ENCODE measurements at regions not wholly inside any gene's neighbourhood (a gene's known extent, or its start where the extent isn't known, plus 50 kb on each side); places are given as distances from the start of the nearest gene placed in this dataset.

- intact Hi-C loops (cut with micrococcal nuclease; ENCODE audit: unreplicated experiment) = no loop called here
- Histone ChIP-seq H3K4me1 (replicated peaks; ENCODE audit: insufficient read depth) (no peaks in the 10 kb centered on the region), H4K20me1 (ENCODE audit: insufficient read depth) (no peaks in the 10 kb centered on the region), H3K79me2 (ENCODE audit: low read depth) (no peaks in the 10 kb centered on the region), H3K36me3 (ENCODE audit: low read depth) (no peaks in the 10 kb centered on the region), H3K9me3 (ENCODE audit: insufficient read depth, low read depth) (no peaks in the 10 kb centered on the region), H3K27ac (no peak overlapping the region), H3K4me2 (no peak overlapping the region), H3K4me3 (no peak overlapping the region), H3K27me3 (ENCODE audit: insufficient read depth, low read depth) (no peaks in the 10 kb centered on the region), H3F3A (ENCODE audit: insufficient read depth, low read depth) (no peaks in the 10 kb centered on the region), H2AFZ (no peak overlapping the region), H3K9me2 (ENCODE audit: insufficient read depth) (no peaks in the 10 kb centered on the region)
- ChIA-PET CTCF (no interaction called here), POLR2A (ENCODE audit: unreplicated experiment) (no interaction called here)
- DNase-seq = no peak
- TF ChIP-seq EZH2 (IDR thresholded peaks at IDR 0.05; ENCODE audit: low read depth) (no peak), CTCF (conservative IDR thresholded peaks at IDR 0.05) (no peak)
- BruUV-seq (replicated peaks) = no TSS peak
Observed at GRCh38 chr13:107088061-107088460, 520.1 kb upstream of the ARGLU1 start.

GRCh38 chr13:107079423-107080049 lies 511.6 kb upstream of the ARGLU1 start:
- no peaks in the 10 kb centered on the region for H4K20me1 ChIP-seq (ENCODE audit: insufficient read depth)
- H3K4me1 ChIP-seq (replicated peaks; ENCODE audit: insufficient read depth) = no peaks in the 10 kb centered on the region
- H3K27me3 ChIP-seq (ENCODE audit: insufficient read depth, low read depth) = no peaks in the 10 kb centered on the region
- CTCF ChIA-PET = no interaction called here
- no peaks in the 10 kb centered on the region for H3K36me3 ChIP-seq (ENCODE audit: low read depth)
- H3K9me3 ChIP-seq (ENCODE audit: insufficient read depth, low read depth) = no peaks in the 10 kb centered on the region
- H3K27ac ChIP-seq = no peak overlapping the region
- H3F3A ChIP-seq (ENCODE audit: insufficient read depth, low read depth) = no peaks in the 10 kb centered on the region
- no peaks in the 10 kb centered on the region for H3K79me2 ChIP-seq (ENCODE audit: low read depth)
- POLR2A ChIA-PET (ENCODE audit: unreplicated experiment) = no interaction called here
- H3K4me3 ChIP-seq = no peak overlapping the region
- intact Hi-C loops (cut with micrococcal nuclease; ENCODE audit: unreplicated experiment) = no loop called here
- TF ChIP-seq CTCF (conservative IDR thresholded peaks at IDR 0.05) = no peak
- no peak for TF ChIP-seq EZH2 (IDR thresholded peaks at IDR 0.05; ENCODE audit: low read depth)
- no peaks in the 10 kb centered on the region for H3K9me2 ChIP-seq (ENCODE audit: insufficient read depth)
- DNase-seq = no peak
- no peak overlapping the region for H3K4me2 ChIP-seq
- H2AFZ ChIP-seq = no peak overlapping the region
- BruUV-seq (replicated peaks) = no TSS peak

GRCh38 chr13:107078229-107078765 lies 510.4 kb upstream of the ARGLU1 start:
- Histone ChIP-seq H3K79me2 (ENCODE audit: low read depth) (no peaks in the 10 kb centered on the region), H3K4me2 (no peak overlapping the region), H3K27me3 (ENCODE audit: insufficient read depth, low read depth) (no peaks in the 10 kb centered on the region), H3K9me2 (ENCODE audit: insufficient read depth) (no peaks in the 10 kb centered on the region), H3F3A (ENCODE audit: insufficient read depth, low read depth) (no peaks in the 10 kb centered on the region), H2AFZ (no peak overlapping the region), H3K4me3 (no peak overlapping the region), H3K27ac (no peak overlapping the region), H3K9me3 (ENCODE audit: insufficient read depth, low read depth) (no peaks in the 10 kb centered on the region), H4K20me1 (ENCODE audit: insufficient read depth) (no peaks in the 10 kb centered on the region), H3K36me3 (ENCODE audit: low read depth) (no peaks in the 10 kb centered on the region), H3K4me1 (replicated peaks; ENCODE audit: insufficient read depth) (no peaks in the 10 kb centered on the region)
- no TSS peak for BruUV-seq (replicated peaks)
- CTCF ChIA-PET = no interaction called here
- DNase-seq = no peak
- no peak for TF ChIP-seq EZH2 (IDR thresholded peaks at IDR 0.05; ENCODE audit: low read depth)
- intact Hi-C loops (cut with micrococcal nuclease; ENCODE audit: unreplicated experiment) = no loop called here
- POLR2A ChIA-PET (ENCODE audit: unreplicated experiment) = interaction anchor here (0.5 kb wide), 1 partner anchor 160 kb away, joined by 6 read pairs; no protein-coding TSS in a partner anchor

GRCh38 chr13:107076801-107077200 lies 508.9 kb upstream of the ARGLU1 start:
- no peaks in the 10 kb centered on the region for H3K79me2 ChIP-seq (ENCODE audit: low read depth)
- no peak overlapping the region for H2AFZ ChIP-seq
- H3K4me3 ChIP-seq = no peak overlapping the region
- H3K9me2 ChIP-seq (ENCODE audit: insufficient read depth) = no peaks in the 10 kb centered on the region
- ChIA-PET POLR2A (ENCODE audit: unreplicated experiment) (no interaction called here), CTCF (no interaction called here)
- TF ChIP-seq CTCF (conservative IDR thresholded peaks at IDR 0.05) = no peak
- no peak for TF ChIP-seq EZH2 (IDR thresholded peaks at IDR 0.05; ENCODE audit: low read depth)
- no peaks in the 10 kb centered on the region for H3K27me3 ChIP-seq (ENCODE audit: insufficient read depth, low read depth)
- no peaks in the 10 kb centered on the region for H3K4me1 ChIP-seq (replicated peaks; ENCODE audit: insufficient read depth)
- no TSS peak for BruUV-seq (replicated peaks)
- intact Hi-C loops (cut with micrococcal nuclease; ENCODE audit: unreplicated experiment) = no loop called here
- no peaks in the 10 kb centered on the region for H4K20me1 ChIP-seq (ENCODE audit: insufficient read depth)
- no peak for DNase-seq
- no peaks in the 10 kb centered on the region for H3F3A ChIP-seq (ENCODE audit: insufficient read depth, low read depth)
- no peak overlapping the region for H3K27ac ChIP-seq
- H3K4me2 ChIP-seq = no peak overlapping the region
- no peaks in the 10 kb centered on the region for H3K36me3 ChIP-seq (ENCODE audit: low read depth)
- H3K9me3 ChIP-seq (ENCODE audit: insufficient read depth, low read depth) = no peaks in the 10 kb centered on the region
